BE2C (cell line): ENCODE measurements at regions not wholly inside any gene's neighbourhood (a gene's known extent, or its start where the extent isn't known, plus 50 kb on each side); places are given as distances from the start of the nearest gene placed in this dataset.

ENCODE experiments used
- DNase-seq: peaks from one replicate; pipeline ENCODE4 v3.0.0-alpha.2; 2020
- H3K27me3 ChIP-seq: fragments of 250-450 bp; sonication (Bioruptor Pico); 2 replicates; pipeline ENCODE4 v1.5.1; 2020; ENCODE audit warnings: mild to moderate bottlenecking
- H3K36me3 ChIP-seq: fragments of 250-450 bp; sonication (Bioruptor Pico); 2 replicates; pipeline ENCODE4 v1.5.1; 2020; ENCODE audit warnings: mild to moderate bottlenecking
- H3K4me1 ChIP-seq: fragments of 250-450 bp; sonication (Bioruptor Pico); 2 replicates; pipeline ENCODE4 v1.5.1; 2020
- H3K4me3 ChIP-seq: 2 replicates; pipeline ENCODE4 v1.5.1; 2011; ENCODE audit warnings: low read depth, low read length
- H3K9me3 ChIP-seq: fragments of 250-450 bp; sonication (Bioruptor Pico); 2 replicates; pipeline ENCODE4 v1.5.1; 2020
- TF ChIP-seq, protein P1 (sequence below): IDR thresholded peaks from 2 replicates; pipeline ENCODE4 v1.5.1; 2012; ENCODE audit warnings: mild to moderate bottlenecking, low read depth, low read length

GRCh38 chr4:159767406-159767805, 664.5 kb downstream of the RAPGEF2 start:
- no peaks in the 10 kb centered on the region for H3K36me3 ChIP-seq
- H3K27me3 ChIP-seq: no peaks in the 10 kb centered on the region
- TF ChIP-seq, protein P1, sequence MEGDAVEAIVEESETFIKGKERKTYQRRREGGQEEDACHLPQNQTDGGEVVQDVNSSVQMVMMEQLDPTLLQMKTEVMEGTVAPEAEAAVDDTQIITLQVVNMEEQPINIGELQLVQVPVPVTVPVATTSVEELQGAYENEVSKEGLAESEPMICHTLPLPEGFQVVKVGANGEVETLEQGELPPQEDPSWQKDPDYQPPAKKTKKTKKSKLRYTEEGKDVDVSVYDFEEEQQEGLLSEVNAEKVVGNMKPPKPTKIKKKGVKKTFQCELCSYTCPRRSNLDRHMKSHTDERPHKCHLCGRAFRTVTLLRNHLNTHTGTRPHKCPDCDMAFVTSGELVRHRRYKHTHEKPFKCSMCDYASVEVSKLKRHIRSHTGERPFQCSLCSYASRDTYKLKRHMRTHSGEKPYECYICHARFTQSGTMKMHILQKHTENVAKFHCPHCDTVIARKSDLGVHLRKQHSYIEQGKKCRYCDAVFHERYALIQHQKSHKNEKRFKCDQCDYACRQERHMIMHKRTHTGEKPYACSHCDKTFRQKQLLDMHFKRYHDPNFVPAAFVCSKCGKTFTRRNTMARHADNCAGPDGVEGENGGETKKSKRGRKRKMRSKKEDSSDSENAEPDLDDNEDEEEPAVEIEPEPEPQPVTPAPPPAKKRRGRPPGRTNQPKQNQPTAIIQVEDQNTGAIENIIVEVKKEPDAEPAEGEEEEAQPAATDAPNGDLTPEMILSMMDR: no peak
- H3K4me3 ChIP-seq: no peak overlapping the region
- H3K9me3 ChIP-seq: no peaks in the 10 kb centered on the region
- no peak for DNase-seq
- no peaks in the 10 kb centered on the region; the same call in 1 of the 2 replicates for H3K4me1 ChIP-seq

GRCh38 chr4:159768016-159768415, 665.1 kb downstream of the RAPGEF2 start:
- no peak for DNase-seq
- Histone ChIP-seq H3K36me3 (no peaks in the 10 kb centered on the region), H3K4me1 (no peaks in the 10 kb centered on the region; the same call in 1 of the 2 replicates), H3K27me3 (no peaks in the 10 kb centered on the region), H3K4me3 (no peak overlapping the region), H3K9me3 (no peaks in the 10 kb centered on the region)
- TF ChIP-seq, protein P1: no peak

- Histone ChIP-seq H3K36me3 (no peaks in the 10 kb centered on the region), H3K4me1 (no peaks in the 10 kb centered on the region), H3K4me3 (no peak overlapping the region), H3K9me3 (no peaks in the 10 kb centered on the region), H3K27me3 (no peaks in the 10 kb centered on the region)
- no peak for DNase-seq
- TF ChIP-seq, protein P1: no peak
Measured at GRCh38 chr4:159770401-159770800, 667.5 kb downstream of the RAPGEF2 start.

DNA sequence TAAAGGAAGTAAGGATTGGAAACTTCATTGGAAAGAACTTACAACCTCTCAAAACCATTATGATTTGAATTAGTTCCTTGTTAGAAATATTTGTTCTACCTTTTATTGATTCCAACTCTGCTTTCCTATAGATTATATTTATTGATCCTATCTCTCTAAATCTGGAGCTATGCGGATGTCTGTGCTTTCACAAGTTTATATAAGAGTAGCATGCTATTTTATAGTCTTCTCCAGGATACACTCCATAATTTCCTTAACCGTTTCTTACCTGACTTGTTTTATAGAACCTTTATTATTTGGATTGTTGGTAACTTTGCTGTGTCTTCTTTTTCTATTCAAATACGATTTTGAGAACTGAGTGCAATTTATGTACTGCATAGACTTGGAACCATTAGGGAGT, 668.1 kb downstream of the RAPGEF2 start:
- Histone ChIP-seq H3K27me3 (no peaks in the 10 kb centered on the region), H3K4me3 (no peak overlapping the region), H3K36me3 (no peaks in the 10 kb centered on the region), H3K9me3 (no peaks in the 10 kb centered on the region), H3K4me1 (no peaks in the 10 kb centered on the region)
- TF ChIP-seq, protein P1: no peak
- no peak for DNase-seq

DNA sequence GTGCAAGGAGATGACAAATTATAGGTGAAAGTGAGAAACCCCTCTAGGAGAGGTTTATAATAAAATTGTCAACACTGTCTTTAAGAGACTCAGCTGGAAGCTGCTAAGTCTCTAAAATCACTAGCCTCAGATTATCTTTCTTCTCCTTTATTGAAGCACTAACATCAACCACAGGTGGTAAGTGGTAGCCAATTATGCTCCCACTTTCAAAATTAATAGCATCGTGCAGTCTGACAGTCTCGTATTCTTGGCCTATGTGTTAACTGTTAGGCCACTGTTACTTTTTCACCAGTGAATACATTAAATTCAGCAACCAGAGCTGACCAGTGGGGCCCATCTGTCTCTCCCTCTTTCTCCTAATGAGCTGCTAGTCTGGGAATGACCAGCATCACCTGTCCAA, 674.1 kb downstream of the RAPGEF2 start:
- no peaks in the 10 kb centered on the region for H3K4me1 ChIP-seq
- TF ChIP-seq, protein P1: no peak
- DNase-seq: no peak
- H3K36me3 ChIP-seq: no peaks in the 10 kb centered on the region
- no peaks in the 10 kb centered on the region for H3K27me3 ChIP-seq
- no peak overlapping the region for H3K4me3 ChIP-seq
- H3K9me3 ChIP-seq: no peaks in the 10 kb centered on the region

DNA sequence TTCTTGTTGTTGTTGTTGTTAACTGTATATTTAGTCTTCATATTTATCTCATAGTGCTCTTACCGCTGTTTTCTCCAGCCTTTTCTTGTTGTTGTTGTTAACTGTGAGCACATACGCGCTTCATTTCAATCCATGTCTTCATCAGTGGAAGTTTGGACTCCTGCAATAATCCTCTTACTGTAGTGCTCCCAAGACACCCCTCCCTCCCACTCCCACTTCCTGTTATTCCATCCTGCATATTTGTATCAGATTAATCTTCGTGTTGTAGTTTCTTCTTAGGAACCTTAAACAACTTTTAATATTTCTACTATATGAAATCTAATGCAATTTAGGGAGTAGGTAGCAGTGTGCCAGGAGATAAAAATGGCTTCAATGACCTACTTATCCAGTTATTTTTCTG, 674.8 kb downstream of the RAPGEF2 start:
- Histone ChIP-seq H3K4me1 (no peaks in the 10 kb centered on the region), H3K27me3 (no peaks in the 10 kb centered on the region), H3K36me3 (no peaks in the 10 kb centered on the region), H3K9me3 (no peaks in the 10 kb centered on the region), H3K4me3 (no peak overlapping the region)
- TF ChIP-seq, protein P1: no peak
- DNase-seq: no peak
